Hepatocyte (in vitro differentiated cells): ENCODE measurements at regions not wholly inside any gene's neighbourhood (a gene's known extent, or its start where the extent isn't known, plus 50 kb on each side); places are given as distances from the start of the nearest gene placed in this dataset.
"Not testable (repeated sequence)": the region's sequence is repeated elsewhere in the genome, so short reads cannot be mapped to it uniquely, and the experiment has no call there.

Experiments used
- DNase-seq: peaks from one replicate; pipeline ENCODE4 v3.0.0-alpha.2; 2016; ENCODE audit warnings: low spot score
- H2AFZ ChIP-seq: fragments of 200-600 bp; sonication (generic); 2 replicates; pipeline ENCODE4 v1.6.0; 2016; ENCODE audit warnings: antibody characterized with exemption, mild to moderate bottlenecking
- H3K27ac ChIP-seq: fragments of 200-600 bp; sonication (generic); 2 replicates; pipeline ENCODE4 v1.5.1; 2016; ENCODE audit warnings: mild to moderate bottlenecking
- H3K27me3 ChIP-seq: fragments of 200-600 bp; sonication (generic); 2 replicates; pipeline ENCODE4 v1.6.1; 2016
- H3K36me3 ChIP-seq: fragments of 200-600 bp; sonication (generic); replicated peaks from 2 replicates; pipeline ENCODE4 v1.5.1; 2016; ENCODE audit warnings: low read depth; ENCODE audit not compliant: insufficient read depth
- H3K4me1 ChIP-seq: fragments of 200-600 bp; sonication (generic); 2 replicates; pipeline ENCODE4 v1.5.1; 2016; ENCODE audit warnings: mild to moderate bottlenecking, moderate library complexity; ENCODE audit not compliant: insufficient read depth
- H3K4me2 ChIP-seq: fragments of 200-600 bp; sonication (generic); 2 replicates; pipeline ENCODE4 v1.6.0; 2016
- H3K4me3 ChIP-seq: fragments of 200-600 bp; sonication (generic); 2 replicates; pipeline ENCODE4 v1.5.1; 2016; ENCODE audit warnings: mild to moderate bottlenecking
- H3K79me2 ChIP-seq: fragments of 200-600 bp; sonication (generic); 2 replicates; pipeline ENCODE4 v1.6.0; 2017; ENCODE audit warnings: mild to moderate bottlenecking
- H3K9me2 ChIP-seq: fragments of 200-600 bp; sonication (generic); replicated peaks from 2 replicates; pipeline ENCODE4 v1.6.0; 2017; ENCODE audit warnings: mild to moderate bottlenecking; ENCODE audit not compliant: insufficient read depth
- H3K9me3 ChIP-seq: fragments of 200-600 bp; sonication (generic); 2 replicates; pipeline ENCODE4 v1.5.1; 2016; ENCODE audit warnings: low read depth, mild to moderate bottlenecking
- H4K20me1 ChIP-seq: fragments of 200-600 bp; sonication (generic); 2 replicates; pipeline ENCODE4 v1.6.0; 2016; ENCODE audit warnings: mild to moderate bottlenecking; ENCODE audit not compliant: insufficient read depth, poor library complexity, severe bottlenecking
- EZH2 ChIP-seq: fragments of 200-600 bp; sonication (generic); IDR thresholded peaks from 2 replicates; pipeline ENCODE4 v1.6.1; 2016; ENCODE audit warnings: antibody characterized with exemption, mild to moderate bottlenecking, borderline replicate concordance
- EZH2phosphoT487 ChIP-seq: fragments of 200-600 bp; sonication (generic); IDR thresholded peaks from one replicate; pipeline ENCODE4 v1.6.1; 2018; ENCODE audit warnings: antibody characterized with exemption, mild to moderate bottlenecking, low read depth, moderate library complexity; ENCODE audit not compliant: unreplicated experiment, severe bottlenecking
- WGBS: methylation state at CpG from one replicate; pipeline ENCODE4 v1.1.6; 2016; ENCODE audit warnings: low lambda C conversion rate; ENCODE audit errors: missing lambda C conversion rate; 5-methylcytosine and 5-hydroxymethylcytosine counted together
- TF ChIP-seq, protein P1 (sequence below): fragments of 200-600 bp; sonication (generic); IDR thresholded peaks from 2 replicates; pipeline ENCODE4 v1.5.1; 2016; ENCODE audit warnings: antibody characterized with exemption, mild to moderate bottlenecking; ENCODE audit not compliant: poor library complexity

DNA sequence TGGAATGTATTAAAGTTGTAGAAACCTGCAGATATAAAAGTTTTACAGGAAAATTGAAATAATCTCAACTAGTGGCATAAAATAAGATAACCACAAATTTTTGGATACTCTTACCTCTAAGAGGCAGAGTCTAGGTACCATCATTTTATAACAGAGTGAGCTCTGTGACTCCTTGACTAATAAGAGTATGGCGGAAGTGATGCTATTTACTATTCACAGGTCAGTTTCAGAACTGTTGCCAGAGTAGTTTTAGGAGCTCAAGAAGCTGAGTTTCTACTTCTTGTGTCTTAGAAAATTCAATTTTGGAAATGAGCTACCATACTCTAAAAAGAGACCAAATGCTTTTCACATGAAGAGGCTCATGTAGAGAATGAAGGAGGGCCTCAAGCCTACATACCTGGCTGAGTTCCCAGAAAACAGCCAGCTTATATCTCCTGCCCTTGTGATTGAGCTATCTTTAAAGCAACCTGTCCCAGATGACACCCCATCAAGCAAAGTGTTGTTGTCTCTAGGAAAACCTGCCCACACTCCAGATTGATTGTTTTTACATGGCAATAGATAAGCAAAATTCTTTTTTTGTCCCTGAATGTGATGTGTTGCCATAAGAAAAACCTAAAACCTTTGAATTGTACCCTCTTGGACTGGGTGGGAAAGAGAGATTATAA lies 712.8 kb upstream of the CNTN5 start:
- TF ChIP-seq EZH2phosphoT487 (no peak), EZH2 (no peak)
- TF ChIP-seq, protein P1, sequence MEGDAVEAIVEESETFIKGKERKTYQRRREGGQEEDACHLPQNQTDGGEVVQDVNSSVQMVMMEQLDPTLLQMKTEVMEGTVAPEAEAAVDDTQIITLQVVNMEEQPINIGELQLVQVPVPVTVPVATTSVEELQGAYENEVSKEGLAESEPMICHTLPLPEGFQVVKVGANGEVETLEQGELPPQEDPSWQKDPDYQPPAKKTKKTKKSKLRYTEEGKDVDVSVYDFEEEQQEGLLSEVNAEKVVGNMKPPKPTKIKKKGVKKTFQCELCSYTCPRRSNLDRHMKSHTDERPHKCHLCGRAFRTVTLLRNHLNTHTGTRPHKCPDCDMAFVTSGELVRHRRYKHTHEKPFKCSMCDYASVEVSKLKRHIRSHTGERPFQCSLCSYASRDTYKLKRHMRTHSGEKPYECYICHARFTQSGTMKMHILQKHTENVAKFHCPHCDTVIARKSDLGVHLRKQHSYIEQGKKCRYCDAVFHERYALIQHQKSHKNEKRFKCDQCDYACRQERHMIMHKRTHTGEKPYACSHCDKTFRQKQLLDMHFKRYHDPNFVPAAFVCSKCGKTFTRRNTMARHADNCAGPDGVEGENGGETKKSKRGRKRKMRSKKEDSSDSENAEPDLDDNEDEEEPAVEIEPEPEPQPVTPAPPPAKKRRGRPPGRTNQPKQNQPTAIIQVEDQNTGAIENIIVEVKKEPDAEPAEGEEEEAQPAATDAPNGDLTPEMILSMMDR = no peak
- 94% methylated on average over 1 of the region's 1 CpG for WGBS
- no peaks in the 10 kb centered on the region for H3K79me2 ChIP-seq
- no peak overlapping the region for H3K4me2 ChIP-seq
- H3K27me3 ChIP-seq = no peaks in the 10 kb centered on the region
- no peak overlapping the region for H3K4me3 ChIP-seq
- no peak overlapping the region for H2AFZ ChIP-seq
- no peaks in the 10 kb centered on the region for H3K36me3 ChIP-seq
- H3K27ac ChIP-seq = no peak overlapping the region
- no peaks in the 10 kb centered on the region for H3K4me1 ChIP-seq
- no peak for DNase-seq
- no peaks in the 10 kb centered on the region for H3K9me2 ChIP-seq
- H3K9me3 ChIP-seq = no peaks in the 10 kb centered on the region
- no peaks in the 10 kb centered on the region for H4K20me1 ChIP-seq

DNA sequence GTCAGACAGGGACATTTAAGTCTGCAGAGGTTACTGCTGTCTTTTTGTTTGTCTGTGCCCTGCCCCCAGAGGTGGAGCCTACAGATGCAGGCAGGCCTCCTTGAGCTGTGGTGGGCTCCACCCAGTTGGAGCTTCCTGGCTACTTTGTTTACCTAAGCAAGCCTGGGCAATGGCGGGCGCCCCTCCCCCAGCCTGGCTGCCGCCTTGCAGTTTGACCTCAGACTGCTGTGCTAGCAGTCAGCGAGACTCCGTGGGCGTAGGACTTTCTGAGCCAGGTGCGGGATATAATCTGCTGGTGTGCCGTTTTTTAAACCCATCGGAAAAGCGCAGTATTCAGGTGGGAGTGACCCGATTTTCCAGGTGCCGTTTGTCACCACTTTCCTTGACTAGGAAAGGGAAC lies 690.4 kb upstream of the CNTN5 start:
- not testable (repeated sequence) for H3K9me3 ChIP-seq, H3K4me2 ChIP-seq, H3K4me1 ChIP-seq, H3K79me2 ChIP-seq, H4K20me1 ChIP-seq, H3K27me3 ChIP-seq, H3K27ac ChIP-seq, H3K9me2 ChIP-seq, H2AFZ ChIP-seq, H3K36me3 ChIP-seq, H3K4me3 ChIP-seq, DNase-seq
- 80% methylated on average over 9 of the region's 12 CpGs for WGBS

DNA sequence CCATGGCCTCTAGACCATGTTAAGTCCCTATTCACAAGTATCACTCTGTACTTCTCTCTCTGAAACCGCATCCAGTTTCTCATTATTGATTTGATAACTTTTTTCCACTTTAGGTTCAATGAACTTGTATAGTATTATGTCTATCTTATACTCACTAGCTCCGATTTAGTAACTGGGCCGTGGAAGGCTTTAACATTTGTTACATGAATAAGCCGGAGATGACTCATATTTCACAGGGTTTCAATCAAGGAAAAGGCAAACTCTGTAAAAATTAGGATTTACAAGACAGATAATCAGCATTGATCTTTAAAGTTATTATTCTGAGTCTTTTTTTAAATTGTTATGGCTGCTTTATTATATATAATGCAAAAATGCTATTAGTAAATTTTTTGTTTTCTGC lies 662.2 kb upstream of the CNTN5 start:
- no peaks in the 10 kb centered on the region for H4K20me1 ChIP-seq
- H3K9me2 ChIP-seq = no peaks in the 10 kb centered on the region
- H3K36me3 ChIP-seq = no peaks in the 10 kb centered on the region
- no peaks in the 10 kb centered on the region for H3K27me3 ChIP-seq
- no peak overlapping the region for H3K4me2 ChIP-seq
- TF ChIP-seq EZH2 (no peak), EZH2phosphoT487 (no peak)
- TF ChIP-seq, protein P1 = no peak
- H3K27ac ChIP-seq = no peak overlapping the region
- H2AFZ ChIP-seq = no peak overlapping the region
- H3K79me2 ChIP-seq = no peaks in the 10 kb centered on the region
- H3K9me3 ChIP-seq = no peaks in the 10 kb centered on the region
- no peaks in the 10 kb centered on the region for H3K4me1 ChIP-seq
- 81% methylated on average over 4 of the region's 4 CpGs for WGBS
- DNase-seq = no peak
- no peak overlapping the region for H3K4me3 ChIP-seq

- H3K9me3 ChIP-seq = no peaks in the 10 kb centered on the region
- no peak overlapping the region for H3K27ac ChIP-seq
- H3K4me2 ChIP-seq = no peak overlapping the region
- H2AFZ ChIP-seq = no peak overlapping the region
- 76% methylated on average over 3 of the region's 3 CpGs for WGBS
- no peaks in the 10 kb centered on the region for H4K20me1 ChIP-seq
- no peak for DNase-seq
- no peaks in the 10 kb centered on the region for H3K4me1 ChIP-seq
- no peaks in the 10 kb centered on the region for H3K79me2 ChIP-seq
- TF ChIP-seq EZH2 (no peak), EZH2phosphoT487 (no peak)
- TF ChIP-seq, protein P1 = no peak
- no peaks in the 10 kb centered on the region for H3K36me3 ChIP-seq
- no peak overlapping the region for H3K4me3 ChIP-seq
- no peaks in the 10 kb centered on the region for H3K27me3 ChIP-seq
- H3K9me2 ChIP-seq = no peaks in the 10 kb centered on the region
Observed at GRCh38 chr11:98365190-98365589, 655.6 kb upstream of the CNTN5 start.
